ENCODE measurements at regions not wholly inside any gene's neighbourhood (a gene's known extent, or its start where the extent isn't known, plus 50 kb on each side); places are given as distances from the start of the nearest gene placed in this dataset.

DNA sequence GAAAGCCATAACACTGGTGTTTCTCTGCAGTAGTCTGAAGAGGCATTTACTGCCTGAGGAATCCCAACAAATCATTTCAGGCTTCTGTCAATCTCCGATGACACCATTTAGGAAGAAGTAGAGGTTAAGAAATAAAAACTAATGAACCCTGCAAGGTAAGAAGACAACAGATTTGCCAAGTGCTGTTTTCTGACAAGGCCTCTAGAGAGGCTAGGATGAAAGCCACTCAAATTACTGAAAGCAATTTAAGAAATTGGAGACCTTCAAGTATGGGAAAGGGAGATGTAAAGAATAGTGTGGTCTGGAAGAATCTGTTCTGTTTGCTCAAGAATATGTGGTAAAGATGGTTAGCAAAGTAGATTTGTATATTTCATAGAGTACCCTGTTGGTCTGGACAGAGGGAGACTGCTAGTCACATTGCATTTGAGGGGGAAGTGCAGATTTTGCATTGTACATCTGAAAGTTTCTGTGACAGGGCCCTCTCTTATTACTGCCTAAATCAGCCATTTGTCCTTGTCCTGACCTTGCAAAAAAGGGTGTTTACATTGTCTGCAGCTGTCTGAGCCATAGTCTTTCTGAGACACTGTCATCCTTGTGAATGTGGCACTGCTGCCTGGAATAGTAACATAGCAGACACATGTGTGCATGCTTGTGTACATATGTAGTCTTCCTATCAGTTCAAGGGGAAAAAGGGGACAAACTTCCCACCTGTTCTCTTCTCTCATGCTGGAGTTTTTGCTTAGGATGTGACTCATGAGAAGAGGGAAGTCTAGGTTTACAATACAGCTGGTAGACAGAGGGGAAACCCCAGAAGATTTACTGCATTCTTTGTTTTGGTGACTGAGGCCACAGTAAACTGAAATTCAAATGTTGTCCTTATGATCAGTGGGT is 640.2 kb upstream of the KIRREL3 start:
- DNase-seq (ENCODE audit: low spot score): no peak

DNA sequence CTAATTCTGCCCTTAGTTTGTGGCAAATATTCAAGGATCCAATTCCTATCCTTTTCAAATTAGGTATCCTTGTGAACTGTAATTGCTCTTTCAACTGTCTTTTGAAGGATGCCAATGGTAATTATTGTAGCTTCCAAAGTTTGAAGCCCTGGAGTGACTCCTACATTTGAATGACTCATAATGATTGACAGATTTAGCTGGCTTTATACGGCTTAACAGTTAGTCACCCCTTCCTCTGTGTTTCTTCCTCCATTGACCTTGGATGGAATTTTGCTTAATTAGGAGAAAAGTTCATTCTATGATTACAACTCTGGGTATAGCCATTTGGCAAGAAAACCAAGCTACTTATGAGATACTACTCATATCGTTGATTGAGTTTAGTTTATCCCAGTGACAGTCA is 639.3 kb upstream of the KIRREL3 start:
- DNase-seq (ENCODE audit: low spot score): no peak

DNA sequence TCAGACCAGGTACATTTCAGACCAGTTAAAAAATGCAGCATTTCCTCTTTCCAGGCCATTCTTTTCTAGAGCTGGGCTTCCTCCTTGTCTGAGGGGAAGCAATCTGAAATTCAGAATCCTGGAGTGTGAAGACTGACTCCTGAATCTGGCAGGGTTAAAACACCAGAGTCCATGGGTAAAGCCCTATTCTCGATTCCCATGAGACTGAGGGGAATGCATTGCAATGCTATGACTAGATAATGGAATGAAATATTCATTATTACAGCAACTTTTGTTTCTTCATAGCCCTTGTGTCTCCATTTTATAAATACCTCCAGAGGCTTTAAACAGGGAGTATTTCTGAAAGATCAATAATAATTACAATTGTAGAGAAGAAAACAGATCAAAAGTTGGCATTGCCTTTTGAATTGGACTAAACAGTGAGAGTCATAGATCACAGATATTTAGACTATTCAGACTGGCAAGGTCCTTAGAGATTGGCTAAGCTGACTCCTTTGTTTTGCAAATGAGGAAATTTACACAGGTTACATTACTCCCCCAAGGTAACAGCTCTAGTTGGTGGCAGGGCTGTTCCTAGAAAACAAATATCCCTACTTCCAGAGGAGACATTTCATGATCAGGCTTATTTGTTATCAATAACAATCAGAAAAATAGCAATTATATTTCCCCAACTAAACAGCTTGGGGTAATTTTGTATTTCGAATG is 632.6 kb upstream of the KIRREL3 start:
- DNase-seq (ENCODE audit: low spot score): no peak

DNA sequence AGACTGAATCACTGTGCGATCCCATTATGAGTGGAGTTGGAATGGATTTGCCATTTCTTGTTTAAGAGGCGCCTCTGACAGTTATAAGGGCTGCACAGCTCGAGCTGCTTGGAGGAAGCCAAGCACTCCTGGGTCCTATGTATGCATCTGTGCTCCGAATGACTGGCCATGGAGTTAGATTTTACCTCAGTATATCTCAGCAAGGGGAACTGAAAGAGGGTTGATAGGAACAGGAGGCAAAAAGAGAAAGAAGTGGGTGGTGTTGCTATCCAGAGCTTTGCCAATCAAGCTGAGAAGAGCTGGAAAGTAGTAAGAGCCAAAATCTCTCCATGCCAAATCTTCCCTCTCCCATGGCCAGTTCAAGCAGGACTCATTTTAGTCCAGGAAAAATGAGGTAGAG is 632.0 kb upstream of the KIRREL3 start:
- no peak for DNase-seq (ENCODE audit: low spot score)

DNA sequence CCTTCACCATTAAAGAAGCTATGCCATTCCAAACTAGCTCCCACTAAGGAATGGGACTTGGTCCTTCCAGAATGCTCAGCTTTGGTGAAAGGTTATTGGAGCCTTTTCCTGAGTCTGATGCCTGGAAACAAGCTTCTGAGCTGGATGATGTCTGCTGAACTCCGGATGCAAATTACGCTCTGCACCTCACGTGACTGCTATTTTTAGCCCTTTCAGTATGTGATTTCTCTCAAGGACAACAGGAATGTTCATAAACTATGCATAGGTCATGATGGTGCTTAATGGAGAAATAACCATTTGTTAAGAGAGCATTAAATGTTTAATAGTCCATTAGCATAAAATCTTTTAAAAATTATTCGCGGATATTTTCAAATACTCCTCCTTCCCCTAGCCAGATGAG is 631.4 kb upstream of the KIRREL3 start:
- DNase-seq (ENCODE audit: low spot score): no peak

DNA sequence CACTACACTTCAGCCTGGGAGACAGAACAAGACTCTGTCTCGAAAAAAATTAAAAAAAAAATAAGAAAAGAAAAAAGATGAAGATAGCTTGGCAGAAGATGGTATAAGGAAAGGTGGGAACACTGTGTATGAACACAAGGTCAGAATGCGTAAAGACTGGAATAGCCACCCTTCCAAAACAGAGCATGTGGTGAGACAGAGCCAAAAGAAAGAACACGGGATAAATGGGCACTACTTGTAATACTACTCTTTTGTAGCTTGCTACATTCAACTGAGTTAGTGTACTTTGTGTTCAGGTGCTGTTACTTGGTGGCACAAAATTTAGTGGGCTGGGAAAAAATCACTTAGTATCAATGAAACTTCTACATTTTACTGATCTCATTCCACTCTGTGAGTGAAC is 628.6 kb upstream of the KIRREL3 start:
- DNase-seq (ENCODE audit: low spot score): no peak

DNA sequence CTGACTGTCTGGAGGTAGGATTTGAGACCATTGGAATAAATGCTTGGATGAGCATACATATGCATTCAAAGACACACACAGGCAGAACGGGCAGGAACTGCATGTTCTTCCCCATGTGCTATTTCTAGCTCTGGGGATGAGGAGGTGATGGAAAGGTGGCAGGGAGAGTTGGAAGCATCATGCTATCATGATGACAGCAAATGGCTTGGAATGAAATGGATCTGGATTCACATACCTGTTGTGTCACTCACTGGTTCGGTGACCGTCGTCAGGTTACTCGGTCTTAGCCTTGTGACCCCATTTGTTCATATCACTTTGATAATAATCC is 627.9 kb upstream of the KIRREL3 start:
- DNase-seq (ENCODE audit: low spot score): no peak

- DNase-seq (ENCODE audit: low spot score): no peak
Observed at GRCh38 chr11:127627629-127628457, 627.3 kb upstream of the KIRREL3 start.

DNA sequence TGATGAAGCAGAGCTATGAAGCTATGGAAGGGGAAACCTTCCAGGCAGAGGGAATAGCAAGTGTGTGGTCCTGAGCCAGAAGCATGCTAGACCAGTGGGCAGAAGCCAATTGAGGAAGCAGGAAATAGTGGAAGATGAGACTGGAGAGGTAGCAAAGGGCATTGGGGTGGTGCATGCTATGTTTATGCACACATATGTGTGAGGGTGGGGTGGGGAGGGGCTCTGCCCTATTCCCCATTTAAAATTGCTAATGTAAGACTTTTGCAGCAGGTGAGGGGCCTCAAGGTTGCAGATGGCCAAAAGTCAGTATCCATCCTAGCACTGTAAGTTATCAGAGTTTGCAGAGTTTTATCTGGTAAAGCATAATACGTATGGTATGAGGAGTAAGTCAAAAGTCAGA is 626.6 kb upstream of the KIRREL3 start:
- DNase-seq (ENCODE audit: low spot score): no peak

- DNase-seq (ENCODE audit: low spot score): no peak
Observed at GRCh38 chr11:127625402-127625801, 624.8 kb upstream of the KIRREL3 start.

DNA sequence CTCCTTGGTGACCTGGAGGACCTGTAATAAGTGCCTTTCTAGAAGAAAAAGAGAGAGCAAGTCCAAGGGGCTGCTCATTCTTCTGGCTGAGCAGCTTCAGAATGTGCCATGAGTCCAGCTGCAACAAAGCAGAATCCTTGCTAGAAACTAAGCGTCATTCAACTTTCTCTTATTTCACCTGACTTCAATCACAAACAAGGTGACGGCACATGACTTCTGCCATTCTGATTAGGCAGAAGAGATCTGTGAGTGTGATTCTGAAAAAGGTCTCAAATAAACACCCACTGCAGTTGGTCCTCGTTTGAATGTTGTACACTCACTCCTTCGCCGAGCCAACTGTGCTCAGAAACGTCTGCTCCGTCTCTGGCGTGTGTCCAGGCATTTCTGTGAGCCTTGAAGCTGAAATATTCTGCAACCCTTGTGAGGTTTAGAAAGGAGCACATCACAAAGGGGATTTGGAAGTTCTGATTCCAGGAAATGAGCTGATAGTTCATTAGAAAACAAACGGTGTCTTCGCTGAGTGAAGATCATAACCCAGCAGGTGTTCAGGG is 623.8 kb upstream of the KIRREL3 start:
- DNase-seq (ENCODE audit: low spot score): no peak

GRCh38 chr11:127622686-127623085 is 622.1 kb upstream of the KIRREL3 start:
- no peak for DNase-seq (ENCODE audit: low spot score)

- DNase-seq (ENCODE audit: low spot score): no peak
Observed at GRCh38 chr11:127620671-127621070, 620.1 kb upstream of the KIRREL3 start.

GRCh38 chr11:127619946-127620345 is 619.4 kb upstream of the KIRREL3 start:
- no peak for DNase-seq (ENCODE audit: low spot score)

DNA sequence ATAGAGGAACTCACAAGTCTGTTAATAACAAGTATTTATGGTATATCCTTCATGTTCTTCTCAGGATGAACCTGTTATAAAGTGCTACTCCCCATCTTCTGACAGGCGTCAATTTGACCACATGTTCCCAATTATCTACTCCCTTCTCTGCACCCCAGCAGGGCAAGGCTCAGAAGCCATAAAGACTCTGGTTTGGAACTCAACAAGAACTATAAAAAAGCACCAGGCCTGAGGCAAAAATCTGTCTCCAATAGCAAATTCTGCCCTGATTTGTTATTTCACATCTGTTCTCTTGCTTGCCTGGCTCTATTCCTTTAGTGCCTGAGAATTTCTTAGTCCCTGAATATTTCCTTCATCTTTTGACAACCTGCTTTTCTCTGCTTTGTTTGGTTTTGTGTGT is 618.2 kb upstream of the KIRREL3 start:
- DNase-seq (ENCODE audit: low spot score): no peak

GRCh38 chr11:127616158-127616557 is 615.6 kb upstream of the KIRREL3 start:
- no peak for DNase-seq (ENCODE audit: low spot score)

DNA sequence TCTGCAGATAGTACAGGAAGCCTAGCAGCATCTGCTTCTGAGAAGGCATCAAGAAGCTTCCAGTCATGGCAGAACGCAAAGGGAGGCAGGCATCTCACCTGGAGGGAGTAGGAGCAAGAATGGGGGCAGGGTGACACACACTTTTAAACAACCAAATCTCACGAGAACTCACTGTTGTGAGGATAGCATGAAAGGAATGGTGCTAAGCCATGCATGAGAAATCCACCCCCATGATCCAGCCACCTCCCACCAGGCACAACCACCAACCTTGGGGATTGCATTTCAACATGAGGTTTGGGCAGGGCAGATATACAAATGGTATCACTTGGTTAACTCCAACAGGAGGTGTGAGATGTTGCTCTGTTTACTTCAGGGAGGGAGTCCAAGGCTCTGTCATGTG is 612.0 kb upstream of the KIRREL3 start:
- DNase-seq (ENCODE audit: low spot score): no peak

DNA sequence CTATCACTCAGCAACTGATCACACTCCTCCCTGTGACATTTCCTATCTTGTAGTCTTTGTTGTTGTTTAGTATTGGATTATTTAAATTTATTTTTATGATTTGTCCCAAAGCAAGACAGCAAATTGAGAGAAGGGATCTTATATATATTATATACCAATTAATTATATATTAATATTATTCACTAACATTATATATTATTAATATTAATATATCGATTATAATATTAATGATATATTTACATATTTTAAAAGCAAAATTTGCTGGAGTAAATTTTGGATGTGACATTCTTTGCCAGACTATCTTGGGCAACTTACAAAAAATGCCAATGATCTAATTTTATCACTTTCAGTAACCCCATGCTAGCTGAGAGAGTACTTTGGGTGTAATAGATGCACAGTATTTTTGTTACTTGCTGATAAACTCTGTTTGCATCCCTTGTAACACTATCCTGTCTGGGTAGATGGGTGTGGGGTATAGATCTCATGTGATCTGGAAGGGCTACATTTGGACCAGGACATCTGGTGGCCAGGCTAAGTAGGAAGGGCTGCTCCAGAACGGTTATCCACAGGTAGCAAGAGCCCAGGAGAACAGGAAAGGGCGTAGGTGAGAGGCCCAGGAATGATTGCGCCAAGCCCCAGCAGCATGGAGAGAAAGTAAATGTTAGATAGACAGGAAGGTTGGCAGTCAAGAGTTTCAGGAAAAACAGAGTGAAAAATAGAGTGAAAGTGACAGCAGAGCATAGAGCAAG is 608.6 kb upstream of the KIRREL3 start:
- DNase-seq (ENCODE audit: low spot score): no peak

- no peak for DNase-seq (ENCODE audit: low spot score)
Observed at GRCh38 chr11:127607487-127608085, 607.0 kb upstream of the KIRREL3 start.

DNA sequence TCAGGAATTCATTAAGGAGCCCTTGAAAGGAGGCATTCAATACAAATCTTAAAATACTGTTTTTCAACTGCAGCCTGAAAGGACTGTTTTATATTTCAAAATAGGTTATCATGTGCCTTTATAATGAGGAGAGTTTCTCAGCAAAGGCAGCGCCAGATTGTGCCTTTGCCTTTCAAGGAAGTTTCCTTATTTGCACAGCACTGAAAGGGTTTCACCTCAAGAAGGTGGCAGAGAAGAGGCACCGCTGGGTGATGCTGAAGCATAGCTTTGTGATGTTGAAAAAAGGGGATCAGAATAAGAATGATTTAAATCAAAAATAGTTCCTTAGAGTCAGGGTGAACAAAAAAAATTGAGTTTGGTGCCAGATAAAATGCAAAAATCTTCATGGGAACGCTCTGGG is 601.0 kb upstream of the KIRREL3 start:
- DNase-seq (ENCODE audit: low spot score): no peak

DNA sequence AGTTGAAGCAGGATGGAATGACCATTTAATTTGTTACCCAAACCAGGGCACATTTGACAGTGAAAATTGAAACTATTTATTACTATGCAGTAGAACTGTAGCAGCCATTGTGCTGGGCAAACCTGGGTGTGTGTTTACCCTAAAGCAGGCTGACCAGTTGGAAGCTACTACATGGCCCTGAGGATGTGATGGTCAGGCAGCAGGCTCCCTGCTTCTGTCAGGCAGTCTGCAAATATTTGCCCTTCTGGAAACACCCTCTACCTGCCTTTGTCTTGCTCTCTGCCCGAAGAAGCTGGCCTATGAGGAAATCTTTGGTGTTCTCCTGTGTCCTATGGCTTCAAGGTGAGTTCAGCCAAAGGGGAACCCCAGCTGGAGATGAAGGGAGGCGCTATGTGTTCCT is 600.1 kb upstream of the KIRREL3 start:
- DNase-seq (ENCODE audit: low spot score): no peak

Measured in SW480 (cell line).